Loucy (cell line): ENCODE measurements at regions not wholly inside any gene's neighbourhood (a gene's known extent, or its start where the extent isn't known, plus 50 kb on each side); places are given as distances from the start of the nearest gene placed in this dataset.

Experiments
- EZH2phosphoT487 ChIP-seq: fragments of 200-600 bp; IDR thresholded peaks from 2 replicates; pipeline ENCODE4 v1.6.1; 2018; ENCODE audit warnings: antibody characterized with exemption, mild to moderate bottlenecking, moderate library complexity, borderline replicate concordance
- TF ChIP-seq, protein P1 (sequence below): fragments of 200-600 bp; sonication (generic); conservative IDR thresholded peaks from 2 replicates; pipeline ENCODE4 v1.5.1; 2014; ENCODE audit warnings: mild to moderate bottlenecking, antibody characterized with exemption, low read length

DNA sequence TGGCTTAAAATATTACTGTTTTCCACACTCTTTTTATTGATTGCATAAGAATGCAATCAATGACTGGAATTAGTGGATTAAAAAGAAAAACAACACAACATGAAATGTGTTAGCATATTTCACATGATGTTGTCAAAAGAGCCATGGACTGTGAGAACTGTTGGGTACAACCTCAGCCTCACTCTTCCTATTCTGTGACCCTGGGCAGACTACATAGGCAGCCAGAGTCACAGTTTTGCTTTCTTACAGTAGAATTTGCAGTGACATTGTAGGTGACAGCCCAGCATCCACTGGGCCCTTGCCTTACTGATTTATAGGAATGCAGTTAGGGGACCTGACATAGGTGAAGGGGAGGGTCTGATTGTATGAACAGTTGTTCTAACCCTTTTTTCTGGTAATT lies 471.4 kb upstream of the SLC35B3 start:
- TF ChIP-seq, protein P1, sequence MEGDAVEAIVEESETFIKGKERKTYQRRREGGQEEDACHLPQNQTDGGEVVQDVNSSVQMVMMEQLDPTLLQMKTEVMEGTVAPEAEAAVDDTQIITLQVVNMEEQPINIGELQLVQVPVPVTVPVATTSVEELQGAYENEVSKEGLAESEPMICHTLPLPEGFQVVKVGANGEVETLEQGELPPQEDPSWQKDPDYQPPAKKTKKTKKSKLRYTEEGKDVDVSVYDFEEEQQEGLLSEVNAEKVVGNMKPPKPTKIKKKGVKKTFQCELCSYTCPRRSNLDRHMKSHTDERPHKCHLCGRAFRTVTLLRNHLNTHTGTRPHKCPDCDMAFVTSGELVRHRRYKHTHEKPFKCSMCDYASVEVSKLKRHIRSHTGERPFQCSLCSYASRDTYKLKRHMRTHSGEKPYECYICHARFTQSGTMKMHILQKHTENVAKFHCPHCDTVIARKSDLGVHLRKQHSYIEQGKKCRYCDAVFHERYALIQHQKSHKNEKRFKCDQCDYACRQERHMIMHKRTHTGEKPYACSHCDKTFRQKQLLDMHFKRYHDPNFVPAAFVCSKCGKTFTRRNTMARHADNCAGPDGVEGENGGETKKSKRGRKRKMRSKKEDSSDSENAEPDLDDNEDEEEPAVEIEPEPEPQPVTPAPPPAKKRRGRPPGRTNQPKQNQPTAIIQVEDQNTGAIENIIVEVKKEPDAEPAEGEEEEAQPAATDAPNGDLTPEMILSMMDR = no peak
- no peak for TF ChIP-seq EZH2phosphoT487
